Nephron progenitor cell (in vitro differentiated cells): ENCODE measurements at regions not wholly inside any gene's neighbourhood (a gene's known extent, or its start where the extent isn't known, plus 50 kb on each side); places are given as distances from the start of the nearest gene placed in this dataset.

Experiments
- DNase-seq: peaks from one replicate; pipeline ENCODE4 v3.0.0; 2021
- H3K27ac Mint-ChIP-seq: 2 replicates; pipeline ENCODE4 v1.8.0; 2021; ENCODE audit warnings: mild to moderate bottlenecking, moderate library complexity, mixed read lengths
- H3K27me3 Mint-ChIP-seq: 2 replicates; pipeline ENCODE4 v1.8.0; 2021; ENCODE audit warnings: mild to moderate bottlenecking, low read depth, mixed read lengths; ENCODE audit not compliant: poor library complexity
- H3K36me3 Mint-ChIP-seq: 2 replicates; pipeline ENCODE4 v1.8.0; 2021; ENCODE audit warnings: low read depth, mixed read lengths
- H3K4me1 Mint-ChIP-seq: 2 replicates; pipeline ENCODE4 v1.8.0; 2021; ENCODE audit warnings: mixed read lengths
- H3K4me3 Mint-ChIP-seq: 2 replicates; pipeline ENCODE4 v1.8.0; 2021; ENCODE audit warnings: mild to moderate bottlenecking, moderate library complexity, mixed read lengths
- H3K9me3 Mint-ChIP-seq: 2 replicates; pipeline ENCODE4 v1.8.0; 2021; ENCODE audit warnings: mild to moderate bottlenecking, moderate library complexity, mixed read lengths
- TF ChIP-seq, protein P1 (sequence below): fragments of 200-600 bp; sonication (generic); IDR thresholded peaks from 2 replicates; pipeline ENCODE4 v1.5.0; 2021; ENCODE audit warnings: antibody characterized with exemption

DNA sequence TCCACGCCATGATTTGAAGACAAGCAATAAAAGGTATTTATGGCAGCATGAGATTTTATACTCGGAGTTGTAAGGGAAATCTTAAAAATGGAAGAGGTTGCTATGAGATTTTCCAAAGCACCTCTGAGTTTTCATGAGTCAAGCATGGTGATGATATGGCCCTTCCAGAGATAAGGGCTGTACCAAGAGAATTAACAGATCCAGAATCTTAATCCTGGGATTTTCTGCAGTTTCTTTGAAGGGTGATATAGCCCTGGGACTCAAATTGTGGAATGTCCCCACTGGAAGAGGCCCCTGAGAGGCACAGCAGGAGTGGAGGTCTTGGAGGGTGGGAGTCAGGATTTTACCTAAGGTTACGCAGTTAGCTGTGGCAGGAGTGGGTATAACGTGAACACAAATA lies 243.3 kb downstream of the ZNF621 start:
- peaks cover 8% of the 10 kb centered on the region for H3K27me3 Mint-ChIP-seq
- no peaks in the 10 kb centered on the region for H3K36me3 Mint-ChIP-seq
- H3K9me3 Mint-ChIP-seq = peaks cover 9% of the 10 kb centered on the region
- H3K4me3 Mint-ChIP-seq = no peak overlapping the region
- H3K27ac Mint-ChIP-seq = no peak overlapping the region
- TF ChIP-seq, protein P1, sequence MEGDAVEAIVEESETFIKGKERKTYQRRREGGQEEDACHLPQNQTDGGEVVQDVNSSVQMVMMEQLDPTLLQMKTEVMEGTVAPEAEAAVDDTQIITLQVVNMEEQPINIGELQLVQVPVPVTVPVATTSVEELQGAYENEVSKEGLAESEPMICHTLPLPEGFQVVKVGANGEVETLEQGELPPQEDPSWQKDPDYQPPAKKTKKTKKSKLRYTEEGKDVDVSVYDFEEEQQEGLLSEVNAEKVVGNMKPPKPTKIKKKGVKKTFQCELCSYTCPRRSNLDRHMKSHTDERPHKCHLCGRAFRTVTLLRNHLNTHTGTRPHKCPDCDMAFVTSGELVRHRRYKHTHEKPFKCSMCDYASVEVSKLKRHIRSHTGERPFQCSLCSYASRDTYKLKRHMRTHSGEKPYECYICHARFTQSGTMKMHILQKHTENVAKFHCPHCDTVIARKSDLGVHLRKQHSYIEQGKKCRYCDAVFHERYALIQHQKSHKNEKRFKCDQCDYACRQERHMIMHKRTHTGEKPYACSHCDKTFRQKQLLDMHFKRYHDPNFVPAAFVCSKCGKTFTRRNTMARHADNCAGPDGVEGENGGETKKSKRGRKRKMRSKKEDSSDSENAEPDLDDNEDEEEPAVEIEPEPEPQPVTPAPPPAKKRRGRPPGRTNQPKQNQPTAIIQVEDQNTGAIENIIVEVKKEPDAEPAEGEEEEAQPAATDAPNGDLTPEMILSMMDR = no peak
- DNase-seq = no peak
- H3K4me1 Mint-ChIP-seq = no peaks in the 10 kb centered on the region

DNA sequence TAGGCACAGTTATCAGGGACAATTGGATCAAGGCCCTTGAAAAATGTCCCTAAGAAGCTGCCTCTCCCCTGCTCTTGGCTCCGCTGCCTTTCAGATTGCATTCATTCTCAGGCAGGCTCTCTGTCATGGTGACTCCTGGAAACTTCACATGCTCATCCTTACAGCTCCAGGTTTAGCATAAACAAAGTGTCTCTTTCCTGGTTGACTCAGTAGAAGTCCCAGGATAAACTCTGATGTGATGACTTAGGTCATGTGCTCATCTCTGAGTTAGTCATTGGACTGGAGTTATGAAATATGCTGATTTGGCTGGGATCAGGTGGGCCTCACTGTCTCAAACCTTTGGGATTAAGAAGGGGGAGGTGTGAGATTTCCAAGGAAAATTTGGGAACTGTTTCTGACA lies 243.8 kb downstream of the ZNF621 start:
- DNase-seq = no peak
- H3K9me3 Mint-ChIP-seq = peaks cover 7% of the 10 kb centered on the region
- no peaks in the 10 kb centered on the region for H3K36me3 Mint-ChIP-seq
- H3K27ac Mint-ChIP-seq = no peak overlapping the region
- TF ChIP-seq, protein P1 = no peak
- H3K27me3 Mint-ChIP-seq = peaks cover 8% of the 10 kb centered on the region
- H3K4me1 Mint-ChIP-seq = no peaks in the 10 kb centered on the region
- H3K4me3 Mint-ChIP-seq = no peak overlapping the region

DNA sequence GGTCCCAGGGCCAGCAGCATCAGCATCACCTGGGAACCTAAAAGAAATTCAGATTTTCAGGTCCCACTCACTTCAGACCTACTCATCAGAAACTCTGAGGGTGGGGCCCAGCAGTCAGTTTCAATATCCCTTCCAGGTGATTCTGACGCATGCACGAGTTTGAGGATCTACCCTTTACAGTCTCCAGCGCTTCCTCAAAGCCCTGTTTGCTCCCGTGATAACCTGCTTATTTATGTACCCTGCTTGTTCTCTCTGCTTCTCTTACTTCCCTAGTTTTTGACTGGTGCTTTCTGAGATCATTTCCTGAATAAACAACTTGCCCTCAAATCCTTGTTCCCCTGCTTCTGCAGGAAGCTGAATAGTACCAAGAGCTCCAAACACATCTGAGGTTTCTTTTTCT lies 245.3 kb downstream of the ZNF621 start:
- Mint-ChIP-seq H3K9me3 (no peaks in the 10 kb centered on the region), H3K27ac (no peak overlapping the region), H3K36me3 (no peaks in the 10 kb centered on the region), H3K4me1 (no peaks in the 10 kb centered on the region), H3K4me3 (no peak overlapping the region), H3K27me3 (peaks cover 11% of the 10 kb centered on the region)
- TF ChIP-seq, protein P1 = no peak
- no peak for DNase-seq

DNA sequence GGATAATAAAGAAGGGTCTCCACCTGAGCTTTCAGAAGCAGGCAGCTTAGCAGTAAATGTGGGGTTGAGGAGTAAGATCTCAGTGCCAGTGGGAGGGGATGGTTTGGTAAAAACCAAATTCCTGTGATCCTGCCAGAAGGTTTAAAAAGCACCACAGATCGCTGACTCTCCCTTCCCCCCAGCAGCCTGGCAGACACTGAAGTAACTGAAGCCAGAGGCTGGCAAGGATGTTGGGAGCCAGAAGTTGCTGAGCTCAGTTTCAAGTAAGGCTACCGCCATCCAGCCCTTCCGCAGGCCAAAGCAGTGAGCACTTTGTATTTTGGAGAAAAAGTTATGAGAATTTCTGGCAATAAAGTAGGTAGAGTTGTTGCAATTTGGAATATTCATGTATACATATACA lies 246.4 kb downstream of the ZNF621 start:
- Mint-ChIP-seq H3K4me1 (peaks cover 6% of the 10 kb centered on the region), H3K27me3 (peaks cover 15% of the 10 kb centered on the region), H3K4me3 (no peak overlapping the region), H3K36me3 (no peaks in the 10 kb centered on the region), H3K9me3 (no peaks in the 10 kb centered on the region), H3K27ac (no peak overlapping the region)
- no peak for DNase-seq
- TF ChIP-seq, protein P1 = no peak

DNA sequence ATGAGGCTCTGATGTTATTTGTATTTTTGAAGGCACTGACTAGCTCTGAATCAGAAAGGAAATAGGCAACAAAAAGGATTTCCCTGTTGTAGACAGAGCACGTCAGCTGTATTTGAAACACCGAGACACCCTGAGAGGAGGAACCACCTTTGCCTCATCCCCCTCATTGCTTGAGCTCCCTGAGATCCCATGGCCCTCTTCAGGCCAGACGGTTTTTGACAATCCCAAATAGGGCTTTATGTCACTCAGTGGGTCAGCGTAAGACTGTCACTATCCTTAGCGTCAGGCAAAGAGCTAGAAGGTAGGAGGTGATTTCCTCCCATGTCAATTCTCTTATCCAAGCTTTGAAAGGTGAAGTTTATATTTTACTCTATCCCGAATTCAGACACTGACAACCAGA lies 254.3 kb downstream of the ZNF621 start:
- peaks cover 13% of the 10 kb centered on the region for H3K27me3 Mint-ChIP-seq
- H3K27ac Mint-ChIP-seq = no peak overlapping the region
- TF ChIP-seq, protein P1 = no peak
- H3K4me1 Mint-ChIP-seq = peaks cover 41% of the 10 kb centered on the region
- no peaks in the 10 kb centered on the region for H3K36me3 Mint-ChIP-seq
- no peak overlapping the region for H3K4me3 Mint-ChIP-seq
- no peaks in the 10 kb centered on the region for H3K9me3 Mint-ChIP-seq
- DNase-seq = no peak

DNA sequence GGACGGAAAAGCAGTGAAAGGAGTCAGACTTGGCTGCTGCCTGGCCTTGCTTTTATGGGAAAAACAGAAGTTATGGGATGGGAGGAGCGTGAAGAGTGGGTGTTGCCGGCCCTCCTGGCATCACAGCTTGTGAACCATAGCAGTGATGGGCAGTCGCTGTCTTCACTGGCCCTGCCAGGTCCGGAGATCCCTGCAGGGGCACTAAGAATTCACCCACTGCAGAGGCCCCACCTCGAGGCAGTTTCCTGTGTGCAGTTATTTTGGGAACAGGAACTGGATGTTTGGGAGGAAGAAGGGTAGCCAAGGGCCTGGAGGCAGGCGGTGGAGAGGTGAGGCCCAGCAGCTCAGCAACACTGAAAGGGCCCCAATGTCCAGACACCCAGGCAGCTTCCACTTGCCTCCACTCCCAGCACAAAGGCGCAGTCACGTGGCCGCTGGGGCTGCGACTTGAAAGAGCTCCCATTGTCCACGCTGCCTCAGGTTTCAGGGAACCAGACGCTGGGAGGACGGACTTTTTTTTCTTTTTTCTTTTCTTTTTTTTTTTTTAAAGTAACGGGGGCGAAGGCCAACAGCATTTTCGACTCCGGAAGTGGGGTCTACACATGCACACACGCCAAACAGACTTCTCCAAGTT lies 255.6 kb downstream of the ZNF621 start:
- DNase-seq = peak; percentile 42
- Mint-ChIP-seq H3K36me3 (no peaks in the 10 kb centered on the region), H3K4me3 (peak overlapping the region; percentile 44), H3K4me1 (peaks cover 40% of the 10 kb centered on the region), H3K27me3 (peaks cover 10% of the 10 kb centered on the region), H3K27ac (peak overlapping the region; percentile 85), H3K9me3 (no peaks in the 10 kb centered on the region)
- TF ChIP-seq, protein P1 = no peak
